Skeletal muscle tissue (tissue), 3 donors: ENCODE measurements at regions not wholly inside any gene's neighbourhood (a gene's known extent, or its start where the extent isn't known, plus 50 kb on each side); places are given as distances from the start of the nearest gene placed in this dataset.

ENCODE experiments used
- H3K27ac ChIP-seq: one replicate; pipeline ENCODE4 v1.7.0; 2013; ENCODE audit warnings: mild to moderate bottlenecking, low read depth, low read length, inconsistent platforms
- H3K27me3 ChIP-seq, 3 donors: one replicate each; pipeline ENCODE4 v1.7.0; 2013; ENCODE audit warnings: low read length in 3 of 3; ENCODE audit not compliant: control insufficient read depth in 3 of 3, insufficient read depth in 3 of 3
- H3K36me3 ChIP-seq, 3 donors: one replicate each; pipeline ENCODE4 v1.7.0; 2013; ENCODE audit warnings: low read length in 3 of 3; ENCODE audit not compliant: control insufficient read depth in 3 of 3, insufficient read depth in 3 of 3
- H3K4me1 ChIP-seq, 3 donors: one replicate each; pipeline ENCODE4 v1.7.0; 2013; ENCODE audit warnings: low read length in 3 of 3, mild to moderate bottlenecking in 3 of 3; ENCODE audit not compliant: control insufficient read depth in 3 of 3, insufficient read depth in 3 of 3
- H3K4me3 ChIP-seq, 3 donors: one replicate each; pipeline ENCODE4 v1.7.0; 2013; ENCODE audit warnings: low read length in 3 of 3
- H3K9ac ChIP-seq, 3 donors: one replicate each; pipeline ENCODE4 v1.7.0; 2013; ENCODE audit warnings: low read length in 3 of 3, mild to moderate bottlenecking in 3 of 3, moderate library complexity in 2 of 3, low read depth in 1 of 3
- H3K9me3 ChIP-seq, 3 donors: one replicate each; pipeline ENCODE4 v1.7.0; 2013; ENCODE audit warnings: low read length in 3 of 3; ENCODE audit not compliant: control insufficient read depth in 3 of 3
- donor health status: Osteomylitis.

DNA sequence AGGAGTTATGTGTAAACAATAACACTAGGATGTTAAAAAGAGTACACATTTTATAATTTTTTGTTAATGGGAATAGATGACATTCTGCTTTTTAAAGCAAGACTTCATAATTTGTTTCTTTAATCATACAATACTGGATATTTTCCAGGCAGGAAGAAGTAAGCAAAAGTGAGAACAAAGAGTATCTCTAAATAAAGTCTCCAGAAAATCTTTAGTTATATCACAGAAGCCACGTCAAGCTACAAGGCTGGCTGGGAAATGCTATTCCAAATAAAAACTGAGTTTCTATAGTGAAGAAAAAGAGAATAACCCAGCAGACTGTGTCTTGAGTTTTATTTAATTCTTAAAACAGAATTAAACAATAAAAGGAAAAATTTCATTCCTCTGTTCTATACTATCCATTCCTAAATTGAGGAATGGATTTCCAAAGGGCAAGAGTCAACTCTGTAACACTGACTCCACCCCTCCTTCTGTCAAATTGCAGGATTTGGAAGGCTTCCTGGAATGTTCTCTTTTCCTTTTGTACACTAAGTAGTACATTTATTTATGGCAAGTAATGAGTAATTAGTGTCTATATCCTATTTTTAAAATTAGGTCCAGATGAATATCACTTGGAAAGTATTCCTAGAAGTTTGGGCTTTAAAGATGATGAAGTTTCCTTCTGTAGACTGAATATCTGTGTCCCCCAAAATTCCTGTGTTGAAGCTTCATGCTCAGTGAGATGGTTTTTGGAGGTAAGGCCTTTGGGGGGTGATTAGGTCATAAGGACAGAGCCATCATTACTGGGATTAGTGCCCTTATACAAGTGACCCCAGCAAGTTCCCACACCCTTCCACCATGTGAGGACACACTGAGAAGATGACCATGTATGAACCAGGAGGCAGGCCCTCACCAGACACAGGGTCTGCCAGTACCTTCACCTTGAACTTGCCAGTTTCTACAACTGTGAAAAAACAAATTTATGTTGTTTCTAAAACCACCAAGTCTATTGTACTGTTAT, 290.9 kb downstream of the CRPPA start:
- Histone ChIP-seq H3K27me3 (no peaks in the 10 kb centered on the region), H3K27ac (peak overlapping the region; percentile 19), H3K4me1 (peaks cover 0 to 4% (median 0%) of the 10 kb centered on the region in 3 donors), H3K4me3 (no peak overlapping the region), H3K9ac (no peak overlapping the region), H3K36me3 (no peaks in the 10 kb centered on the region), H3K9me3 (no peaks in the 10 kb centered on the region)

DNA sequence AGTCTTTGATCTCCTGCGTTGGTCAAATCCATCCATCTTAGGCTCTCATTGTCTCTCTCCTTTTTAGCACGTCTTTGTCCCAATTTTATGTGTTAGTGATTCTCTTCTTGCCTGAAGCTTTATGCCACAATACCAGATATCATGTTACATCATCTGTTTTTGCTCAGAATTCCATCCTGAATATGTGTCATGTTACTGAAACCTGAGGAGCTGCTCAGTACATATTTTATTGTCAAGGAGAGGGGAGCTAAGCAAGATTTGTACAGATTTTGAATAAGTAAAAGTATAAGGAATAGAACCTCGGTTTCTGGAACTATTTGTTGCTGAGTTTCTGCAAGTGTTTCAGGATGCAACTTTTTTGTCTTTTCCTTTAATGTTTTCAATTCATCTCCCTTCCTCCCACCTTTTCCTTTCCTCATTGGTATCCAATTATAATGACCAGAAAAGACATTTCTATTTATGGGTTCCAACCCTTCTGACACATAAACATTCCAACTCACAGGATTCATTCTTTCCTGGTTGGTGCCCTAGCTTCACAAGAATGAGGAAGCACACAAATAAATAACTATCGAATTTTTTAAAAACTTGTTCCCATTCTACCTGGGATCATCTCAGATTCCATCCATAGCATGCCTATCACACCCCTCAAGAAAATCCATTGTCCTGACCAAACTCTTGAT, 291.8 kb downstream of the CRPPA start:
- Histone ChIP-seq H3K4me3 (no peak overlapping the region), H3K9ac (no peak overlapping the region), H3K27me3 (no peaks in the 10 kb centered on the region), H3K36me3 (no peaks in the 10 kb centered on the region), H3K27ac (peak overlapping the region; percentile 19), H3K9me3 (no peaks in the 10 kb centered on the region), H3K4me1 (peaks cover 0 to 4% (median 0%) of the 10 kb centered on the region in 3 donors)

DNA sequence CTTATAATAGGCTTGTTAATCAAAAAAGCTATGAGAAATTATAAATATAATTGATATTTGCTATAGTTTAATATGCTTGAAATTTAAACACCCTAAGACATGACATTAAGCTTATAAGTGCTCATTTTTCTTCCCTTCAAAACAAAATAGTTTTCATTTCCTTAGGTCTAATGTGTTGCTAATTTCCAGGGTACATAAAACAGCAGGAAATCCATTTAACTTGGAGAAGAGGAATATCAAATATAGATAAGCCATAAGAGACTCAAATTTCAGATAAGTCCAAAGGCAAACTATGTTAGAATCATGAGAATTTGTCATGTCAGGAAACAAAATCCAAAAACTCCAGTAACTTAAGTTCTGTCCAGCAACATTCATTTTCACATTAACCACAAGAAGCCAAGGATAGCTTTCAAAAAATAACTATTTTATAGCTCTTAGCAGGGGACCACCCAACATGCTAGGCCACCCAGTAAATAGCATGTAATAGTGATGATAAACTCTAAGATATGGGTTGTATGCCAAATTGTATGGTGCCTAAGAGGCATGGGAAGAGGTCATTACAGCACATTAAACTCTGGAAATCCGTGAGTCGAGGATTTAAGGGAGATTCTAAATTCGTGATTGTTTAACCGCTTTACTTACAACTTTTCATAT, 298.1 kb downstream of the CRPPA start:
- Histone ChIP-seq H3K9ac (no peak overlapping the region), H3K4me1 (no peaks in the 10 kb centered on the region), H3K36me3 (no peaks in the 10 kb centered on the region), H3K27me3 (no peaks in the 10 kb centered on the region), H3K9me3 (no peaks in the 10 kb centered on the region), H3K27ac (no peak overlapping the region), H3K4me3 (no peak overlapping the region)

DNA sequence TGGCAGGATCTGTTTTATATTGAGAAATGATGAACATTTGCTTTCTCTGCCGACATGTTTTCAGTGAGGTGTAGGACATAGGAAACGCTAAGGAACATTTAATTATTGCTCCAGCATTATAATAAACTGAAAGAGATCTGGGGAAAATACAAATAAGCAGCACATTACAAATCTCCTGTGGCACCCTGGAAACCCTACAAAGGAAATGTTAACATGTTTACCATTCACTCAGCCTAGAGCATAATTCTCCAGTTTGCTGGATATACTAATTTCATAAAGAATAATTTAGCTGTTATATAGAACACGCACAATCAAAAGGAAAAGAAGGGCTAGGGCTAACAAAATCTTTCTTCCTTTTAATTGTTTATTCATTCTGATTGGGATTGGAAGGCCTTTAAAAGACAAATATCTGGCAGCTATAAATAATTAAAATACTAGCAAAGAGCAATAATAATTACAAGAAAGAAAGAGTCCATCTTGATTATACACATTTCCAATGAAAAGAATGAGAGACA, 299.4 kb downstream of the CRPPA start:
- no peak overlapping the region for H3K27ac ChIP-seq
- H3K4me1 ChIP-seq: no peaks in the 10 kb centered on the region
- no peaks in the 10 kb centered on the region for H3K27me3 ChIP-seq
- no peak overlapping the region for H3K4me3 ChIP-seq
- H3K36me3 ChIP-seq: no peaks in the 10 kb centered on the region
- H3K9me3 ChIP-seq: no peaks in the 10 kb centered on the region
- H3K9ac ChIP-seq: no peak overlapping the region

DNA sequence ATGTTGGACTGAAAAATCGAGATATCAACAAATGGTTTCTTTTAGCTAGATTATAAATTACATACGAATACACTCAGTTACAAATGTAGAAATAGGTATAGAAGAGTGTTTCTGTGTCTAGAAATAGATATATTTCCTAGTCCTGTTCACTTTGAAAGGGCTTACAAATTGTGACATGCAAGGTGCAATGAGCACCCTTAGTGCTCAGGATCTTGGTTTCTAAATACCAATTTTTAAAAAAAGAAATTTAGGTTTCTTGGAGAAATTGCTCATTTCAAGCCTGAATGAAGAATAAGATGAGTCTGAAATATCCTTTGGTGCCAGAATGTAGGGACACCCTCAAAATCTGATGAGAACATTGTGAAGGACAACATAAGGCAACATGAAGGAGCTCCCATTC, 306.0 kb downstream of the CRPPA start:
- Histone ChIP-seq H3K9me3 (no peaks in the 10 kb centered on the region), H3K27me3 (no peaks in the 10 kb centered on the region), H3K9ac (no peak overlapping the region), H3K27ac (no peak overlapping the region), H3K36me3 (no peaks in the 10 kb centered on the region), H3K4me1 (no peaks in the 10 kb centered on the region), H3K4me3 (no peak overlapping the region)

DNA sequence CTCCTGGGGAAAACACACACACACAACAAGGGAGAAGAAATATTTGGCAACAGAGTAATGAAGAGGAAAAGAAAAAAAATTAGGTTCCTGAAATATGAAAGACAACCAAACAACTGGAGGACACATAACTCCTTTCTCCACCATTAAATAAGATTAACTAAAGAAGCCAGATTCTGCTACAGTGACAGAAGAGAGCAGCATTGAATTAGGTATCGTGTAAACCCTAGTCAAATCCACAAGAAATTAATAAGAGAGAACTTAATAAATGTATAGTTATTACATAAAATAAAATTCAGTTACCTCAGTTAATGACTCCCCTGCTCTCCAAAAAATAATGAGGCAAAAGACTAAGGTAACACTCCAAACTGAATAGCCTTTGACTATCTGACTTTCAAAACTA, 306.7 kb downstream of the CRPPA start:
- Histone ChIP-seq H3K36me3 (no peaks in the 10 kb centered on the region), H3K27me3 (no peaks in the 10 kb centered on the region), H3K4me1 (no peaks in the 10 kb centered on the region), H3K9ac (no peak overlapping the region), H3K27ac (no peak overlapping the region), H3K4me3 (no peak overlapping the region), H3K9me3 (peaks cover 0 to 2% (median 0%) of the 10 kb centered on the region in 3 donors)

DNA sequence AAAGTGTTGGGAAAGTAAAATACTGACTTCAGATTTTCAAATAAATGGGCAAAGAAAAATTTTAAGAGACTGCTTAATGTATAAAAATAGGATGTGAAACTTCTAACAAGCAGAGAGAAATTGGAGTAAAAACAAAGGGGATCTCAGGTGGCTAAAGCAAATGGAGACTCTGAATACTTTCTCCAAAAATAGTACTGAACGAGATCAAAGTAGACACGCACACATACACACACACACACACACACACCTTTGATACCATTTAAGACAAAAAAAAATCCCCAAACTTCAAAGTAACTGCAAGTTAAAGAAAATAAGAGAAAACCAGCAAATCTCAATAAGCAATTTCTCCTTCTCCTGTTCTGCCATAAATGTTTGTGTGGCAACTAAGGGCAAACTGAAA, 307.3 kb downstream of the CRPPA start:
- no peaks in the 10 kb centered on the region for H3K4me1 ChIP-seq
- H3K27me3 ChIP-seq: no peaks in the 10 kb centered on the region
- no peak overlapping the region for H3K27ac ChIP-seq
- H3K9me3 ChIP-seq: peaks cover 0 to 3% (median 0%) of the 10 kb centered on the region in 3 donors
- H3K36me3 ChIP-seq: no peaks in the 10 kb centered on the region
- H3K9ac ChIP-seq: no peak overlapping the region
- no peak overlapping the region for H3K4me3 ChIP-seq

DNA sequence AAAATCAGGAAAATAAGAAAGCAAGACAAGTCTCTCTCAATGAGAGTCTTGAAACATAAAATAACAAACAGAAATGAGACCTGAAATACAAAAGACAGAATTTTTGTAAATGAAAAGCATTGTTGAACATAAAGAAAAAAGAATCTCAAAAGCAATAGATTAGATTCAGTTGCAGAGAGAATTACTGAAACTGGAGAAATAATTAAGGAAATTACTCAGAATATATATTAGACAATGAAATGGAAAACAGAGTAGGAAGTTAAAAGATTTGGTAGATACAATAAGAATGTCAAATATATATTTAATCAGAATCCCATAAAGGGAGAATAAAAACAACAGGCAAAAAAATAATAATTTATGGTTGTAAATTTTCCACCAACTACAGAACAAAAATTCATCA, 308.3 kb downstream of the CRPPA start:
- no peak overlapping the region for H3K4me3 ChIP-seq
- H3K4me1 ChIP-seq: no peaks in the 10 kb centered on the region
- H3K36me3 ChIP-seq: no peaks in the 10 kb centered on the region
- H3K27ac ChIP-seq: no peak overlapping the region
- no peaks in the 10 kb centered on the region for H3K27me3 ChIP-seq
- no peak overlapping the region for H3K9ac ChIP-seq
- H3K9me3 ChIP-seq: peaks cover 0 to 3% (median under 1%) of the 10 kb centered on the region in 3 donors

DNA sequence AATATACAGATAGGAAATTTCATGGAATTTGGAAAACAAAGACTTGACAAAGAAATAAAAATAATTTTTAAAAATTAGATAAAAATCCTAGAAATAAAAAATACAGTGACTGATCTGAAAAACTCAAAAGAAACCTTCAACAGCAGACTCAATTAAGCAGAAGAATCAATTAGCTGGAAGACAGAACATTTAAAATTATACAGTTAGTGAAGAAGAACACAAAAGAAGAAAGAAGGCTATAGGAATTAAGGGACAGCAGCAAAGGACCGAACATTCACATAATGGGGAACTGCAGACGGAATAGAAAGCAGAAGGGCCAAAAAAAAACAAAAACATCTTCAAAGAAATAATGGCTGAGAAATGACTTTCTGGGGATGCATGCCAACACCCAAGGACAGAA, 314.5 kb downstream of the CRPPA start:
- no peaks in the 10 kb centered on the region for H3K27me3 ChIP-seq
- no peaks in the 10 kb centered on the region for H3K4me1 ChIP-seq
- peaks cover 7 to 13% (median 12%) of the 10 kb centered on the region in 3 donors for H3K9me3 ChIP-seq
- no peaks in the 10 kb centered on the region for H3K36me3 ChIP-seq
- no peak overlapping the region for H3K9ac ChIP-seq
- no peak overlapping the region for H3K4me3 ChIP-seq
- no peak overlapping the region for H3K27ac ChIP-seq
